ENCODE measurements at regions not wholly inside any gene's neighbourhood (a gene's known extent, or its start where the extent isn't known, plus 50 kb on each side); places are given as distances from the start of the nearest gene placed in this dataset.

DNA sequence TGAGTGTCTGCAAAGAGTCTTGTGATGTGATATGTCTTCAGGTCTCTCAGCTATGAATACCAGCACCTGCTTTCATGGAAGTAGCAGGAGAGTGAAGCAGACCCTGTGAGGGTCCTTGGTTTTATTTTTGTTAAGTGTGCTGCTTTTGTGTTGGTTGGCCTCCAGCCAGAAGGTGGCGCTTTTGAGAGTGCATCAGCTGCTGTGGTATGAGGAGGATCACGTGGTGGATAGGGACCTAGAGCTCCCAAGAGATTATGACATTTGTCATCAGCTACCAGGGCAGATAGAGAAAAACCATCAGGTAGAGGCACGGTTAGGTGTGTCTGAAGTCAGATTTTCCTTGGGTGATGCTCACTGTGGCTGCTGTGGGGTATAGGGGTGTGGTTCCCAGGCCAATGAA lies 1232.1 kb downstream of the MRPL39 start:
- TF ChIP-seq, protein P1, sequence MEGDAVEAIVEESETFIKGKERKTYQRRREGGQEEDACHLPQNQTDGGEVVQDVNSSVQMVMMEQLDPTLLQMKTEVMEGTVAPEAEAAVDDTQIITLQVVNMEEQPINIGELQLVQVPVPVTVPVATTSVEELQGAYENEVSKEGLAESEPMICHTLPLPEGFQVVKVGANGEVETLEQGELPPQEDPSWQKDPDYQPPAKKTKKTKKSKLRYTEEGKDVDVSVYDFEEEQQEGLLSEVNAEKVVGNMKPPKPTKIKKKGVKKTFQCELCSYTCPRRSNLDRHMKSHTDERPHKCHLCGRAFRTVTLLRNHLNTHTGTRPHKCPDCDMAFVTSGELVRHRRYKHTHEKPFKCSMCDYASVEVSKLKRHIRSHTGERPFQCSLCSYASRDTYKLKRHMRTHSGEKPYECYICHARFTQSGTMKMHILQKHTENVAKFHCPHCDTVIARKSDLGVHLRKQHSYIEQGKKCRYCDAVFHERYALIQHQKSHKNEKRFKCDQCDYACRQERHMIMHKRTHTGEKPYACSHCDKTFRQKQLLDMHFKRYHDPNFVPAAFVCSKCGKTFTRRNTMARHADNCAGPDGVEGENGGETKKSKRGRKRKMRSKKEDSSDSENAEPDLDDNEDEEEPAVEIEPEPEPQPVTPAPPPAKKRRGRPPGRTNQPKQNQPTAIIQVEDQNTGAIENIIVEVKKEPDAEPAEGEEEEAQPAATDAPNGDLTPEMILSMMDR (IDR thresholded peaks at IDR 0.05) = no peak
- TF ChIP-seq POLR2AphosphoS5 (IDR thresholded peaks at IDR 0.05) (no peak), POLR2A (IDR thresholded peaks at IDR 0.05) (no peak)
